PFSK-1 (cell line): ENCODE measurements at regions not wholly inside any gene's neighbourhood (a gene's known extent, or its start where the extent isn't known, plus 50 kb on each side); places are given as distances from the start of the nearest gene placed in this dataset.

ENCODE experiments used
- FOXP2 ChIP-seq: optimal IDR thresholded peaks from 2 replicates; pipeline ENCODE3; 2011; ENCODE audit warnings: borderline replicate concordance, control low read depth, inconsistent platforms; ENCODE audit not compliant: insufficient read depth; ENCODE audit errors: extremely low read length, extremely low read depth
- POLR2AphosphoS5 ChIP-seq: IDR thresholded peaks from 2 replicates; pipeline ENCODE4 v1.6.1; 2012; ENCODE audit warnings: low read depth, mild to moderate bottlenecking, control low read depth, low read length, moderate library complexity
- SIN3A ChIP-seq: IDR thresholded peaks from 2 replicates; pipeline ENCODE4 v1.6.1; 2012; ENCODE audit warnings: mild to moderate bottlenecking, low read length, moderate library complexity, borderline replicate concordance; ENCODE audit not compliant: insufficient read depth
- TAF1 ChIP-seq: IDR thresholded peaks from 2 replicates; pipeline ENCODE4 v1.6.1; 2012; ENCODE audit warnings: low read length, control low read depth, borderline replicate concordance; ENCODE audit not compliant: insufficient read depth
- TF ChIP-seq, protein P1 (sequence below), 2 experiments: IDR thresholded peaks; 2 replicates each; pipeline versions ENCODE4 v1.6.1 to v1.8.0; 2011 to 2012; ENCODE audit warnings: low read depth in 2 of 2, low read length in 2 of 2, control low read depth in 1 of 2, inconsistent platforms in 1 of 2, mild to moderate bottlenecking in 1 of 2, moderate library complexity in 1 of 2; ENCODE audit not compliant: insufficient read depth in 1 of 2

DNA sequence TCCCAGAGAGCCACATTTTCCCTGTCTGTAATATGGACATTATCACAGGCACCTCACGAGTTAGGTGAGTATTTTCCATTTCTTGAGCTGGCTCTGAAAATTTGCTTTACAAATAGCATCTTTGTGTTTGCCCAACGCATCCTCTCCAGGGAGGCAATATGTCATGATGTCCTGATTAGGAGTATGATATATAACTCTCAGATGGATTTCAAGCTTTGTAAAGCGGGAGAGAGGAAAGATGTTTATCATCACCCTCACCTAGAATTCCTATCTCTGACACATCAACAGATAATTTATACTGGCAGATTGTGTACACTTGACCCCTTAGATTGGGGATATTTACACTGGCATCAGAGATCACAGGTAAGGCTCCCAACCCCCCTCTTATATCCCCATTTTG lies 730.7 kb upstream of the RGS18 start:
- TF ChIP-seq FOXP2: no peak
- TF ChIP-seq POLR2AphosphoS5: no peak
- no peak for TF ChIP-seq SIN3A
- no peak for TF ChIP-seq TAF1
- TF ChIP-seq, protein P1, sequence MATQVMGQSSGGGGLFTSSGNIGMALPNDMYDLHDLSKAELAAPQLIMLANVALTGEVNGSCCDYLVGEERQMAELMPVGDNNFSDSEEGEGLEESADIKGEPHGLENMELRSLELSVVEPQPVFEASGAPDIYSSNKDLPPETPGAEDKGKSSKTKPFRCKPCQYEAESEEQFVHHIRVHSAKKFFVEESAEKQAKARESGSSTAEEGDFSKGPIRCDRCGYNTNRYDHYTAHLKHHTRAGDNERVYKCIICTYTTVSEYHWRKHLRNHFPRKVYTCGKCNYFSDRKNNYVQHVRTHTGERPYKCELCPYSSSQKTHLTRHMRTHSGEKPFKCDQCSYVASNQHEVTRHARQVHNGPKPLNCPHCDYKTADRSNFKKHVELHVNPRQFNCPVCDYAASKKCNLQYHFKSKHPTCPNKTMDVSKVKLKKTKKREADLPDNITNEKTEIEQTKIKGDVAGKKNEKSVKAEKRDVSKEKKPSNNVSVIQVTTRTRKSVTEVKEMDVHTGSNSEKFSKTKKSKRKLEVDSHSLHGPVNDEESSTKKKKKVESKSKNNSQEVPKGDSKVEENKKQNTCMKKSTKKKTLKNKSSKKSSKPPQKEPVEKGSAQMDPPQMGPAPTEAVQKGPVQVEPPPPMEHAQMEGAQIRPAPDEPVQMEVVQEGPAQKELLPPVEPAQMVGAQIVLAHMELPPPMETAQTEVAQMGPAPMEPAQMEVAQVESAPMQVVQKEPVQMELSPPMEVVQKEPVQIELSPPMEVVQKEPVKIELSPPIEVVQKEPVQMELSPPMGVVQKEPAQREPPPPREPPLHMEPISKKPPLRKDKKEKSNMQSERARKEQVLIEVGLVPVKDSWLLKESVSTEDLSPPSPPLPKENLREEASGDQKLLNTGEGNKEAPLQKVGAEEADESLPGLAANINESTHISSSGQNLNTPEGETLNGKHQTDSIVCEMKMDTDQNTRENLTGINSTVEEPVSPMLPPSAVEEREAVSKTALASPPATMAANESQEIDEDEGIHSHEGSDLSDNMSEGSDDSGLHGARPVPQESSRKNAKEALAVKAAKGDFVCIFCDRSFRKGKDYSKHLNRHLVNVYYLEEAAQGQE (IDR thresholded peaks at IDR 0.05; ENCODE audit: insufficient read depth in 1 of 2, low read depth in 2 of 2, low read length in 2 of 2): no peak

DNA sequence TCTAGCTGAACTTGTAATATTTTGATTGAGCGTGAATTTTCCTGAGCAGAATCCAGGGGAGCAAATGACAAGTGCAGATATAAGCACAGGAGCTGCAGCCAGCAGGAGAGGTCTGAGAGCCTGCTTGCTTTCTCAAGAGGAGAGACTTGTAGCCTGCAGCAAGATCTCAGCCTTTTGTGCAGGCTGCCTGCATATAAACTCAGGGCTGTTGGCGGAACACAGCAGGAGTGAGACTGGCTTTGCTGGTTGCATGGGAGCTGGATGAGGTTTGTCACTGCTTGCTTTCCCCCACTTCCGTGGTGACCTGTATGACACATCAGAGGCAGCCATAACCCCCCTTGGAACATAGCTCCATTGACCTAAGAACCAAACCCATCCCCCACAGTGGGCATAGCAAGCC lies 725.4 kb upstream of the RGS18 start:
- no peak for TF ChIP-seq FOXP2
- TF ChIP-seq, protein P1 (IDR thresholded peaks at IDR 0.05; ENCODE audit: insufficient read depth in 1 of 2, low read depth in 2 of 2, low read length in 2 of 2): no peak
- TF ChIP-seq POLR2AphosphoS5: no peak
- TF ChIP-seq TAF1: no peak
- no peak for TF ChIP-seq SIN3A

DNA sequence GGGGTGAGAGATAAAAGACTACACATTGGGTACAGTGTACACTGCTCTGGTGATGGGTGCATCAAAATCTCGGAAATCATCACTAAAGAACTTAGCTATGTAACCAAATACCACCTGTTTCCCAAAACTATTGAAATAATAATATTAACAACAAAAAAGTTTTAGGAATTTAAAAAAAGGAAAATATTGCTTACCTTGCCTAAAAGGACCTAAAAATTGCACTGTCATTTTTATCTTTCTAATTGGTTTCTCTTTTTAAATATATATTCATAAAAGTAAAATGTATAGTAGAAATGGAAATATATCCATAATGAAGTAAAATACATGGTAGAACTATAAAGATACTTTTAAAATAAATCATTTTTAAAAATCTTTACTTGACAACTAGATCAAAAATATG lies 719.3 kb upstream of the RGS18 start:
- no peak for TF ChIP-seq TAF1
- TF ChIP-seq, protein P1 (IDR thresholded peaks at IDR 0.05; ENCODE audit: insufficient read depth in 1 of 2, low read depth in 2 of 2, low read length in 2 of 2): no peak

DNA sequence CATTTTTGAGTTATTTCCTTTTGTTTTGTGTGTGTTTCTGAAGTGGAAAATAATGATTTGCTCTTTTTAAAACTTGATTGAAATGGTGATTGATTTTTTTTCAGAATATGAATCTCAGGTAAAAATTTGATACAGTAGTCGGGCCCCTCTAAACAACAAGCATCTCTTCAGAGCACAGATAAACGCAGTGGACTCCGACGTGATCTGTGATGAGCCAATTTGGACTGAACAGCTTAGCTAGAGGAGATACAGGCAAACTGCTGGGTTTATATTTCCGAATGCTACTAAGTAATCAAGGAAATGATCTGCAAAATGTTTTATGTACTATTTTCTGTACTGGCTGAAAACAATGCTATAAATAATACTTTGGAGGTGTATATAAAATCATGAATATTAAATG lies 705.7 kb upstream of the RGS18 start:
- TF ChIP-seq TAF1 (no peak), FOXP2 (no peak), POLR2AphosphoS5 (no peak), SIN3A (no peak)
- TF ChIP-seq, protein P1 (IDR thresholded peaks at IDR 0.05; ENCODE audit: insufficient read depth in 1 of 2, low read depth in 2 of 2, low read length in 2 of 2): no peak

DNA sequence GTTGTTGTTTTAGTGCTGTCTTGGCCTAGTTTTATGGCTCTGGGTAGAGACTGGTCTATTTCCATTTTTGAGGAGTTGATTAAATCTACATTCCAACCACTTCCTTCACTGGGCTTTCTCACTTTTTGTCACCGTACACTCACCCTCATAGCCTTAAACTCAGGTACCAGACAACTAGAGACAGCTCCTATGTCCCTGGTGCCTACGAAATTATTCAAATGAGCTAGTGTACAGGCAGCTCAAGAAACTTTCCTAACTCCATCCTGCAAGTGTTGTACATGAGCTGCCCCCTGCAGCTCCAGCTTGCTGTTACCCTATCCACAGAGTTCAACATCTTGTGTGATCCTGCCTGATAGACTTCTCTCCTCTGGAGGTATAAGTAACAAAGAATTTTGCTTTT lies 704.8 kb upstream of the RGS18 start:
- no peak for TF ChIP-seq TAF1
- no peak for TF ChIP-seq POLR2AphosphoS5
- TF ChIP-seq, protein P1 (IDR thresholded peaks at IDR 0.05; ENCODE audit: insufficient read depth in 1 of 2, low read depth in 2 of 2, low read length in 2 of 2): no peak
- no peak for TF ChIP-seq SIN3A
- no peak for TF ChIP-seq FOXP2
